ENCODE measurements at regions not wholly inside any gene's neighbourhood (a gene's known extent, or its start where the extent isn't known, plus 50 kb on each side); places are given as distances from the start of the nearest gene placed in this dataset.

DNA sequence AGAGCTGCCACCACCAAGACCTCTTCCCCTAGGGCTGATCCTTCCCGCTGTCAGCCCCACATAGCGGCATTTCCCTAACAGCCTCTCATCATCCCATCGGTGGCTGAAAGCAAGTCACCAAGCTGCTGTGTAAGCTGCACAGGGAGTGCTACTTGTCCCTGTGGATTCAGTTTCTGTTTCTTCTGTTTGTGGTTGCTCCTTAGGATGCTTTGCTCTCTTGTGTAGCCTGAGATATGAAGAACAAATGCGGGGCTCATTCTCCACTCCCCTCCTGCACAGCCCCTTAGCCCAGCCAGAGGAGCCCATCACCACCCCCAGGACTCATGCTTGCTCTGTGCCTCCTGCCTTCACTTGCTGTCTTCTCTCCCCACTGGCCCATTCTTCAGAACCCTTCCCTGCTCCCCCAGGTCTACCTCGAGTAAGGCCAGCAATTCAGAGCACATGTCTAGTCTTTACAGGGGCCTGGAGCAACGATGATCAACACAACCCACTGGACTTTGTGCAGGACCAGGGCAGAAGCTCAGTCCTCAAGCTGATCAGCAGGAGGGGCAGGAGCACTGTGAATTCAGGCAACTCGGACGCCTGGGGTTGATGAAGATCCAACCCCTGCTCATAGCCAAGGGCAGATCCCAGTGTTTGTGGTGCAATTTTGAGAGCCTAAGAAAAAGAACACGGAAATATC lies 82.6 kb upstream of the GALNT2 start:
- Histone ChIP-seq H3K27me3 (no peaks in the 10 kb centered on the region), H3K36me3 (no peaks in the 10 kb centered on the region), H3K9me3 (no peaks in the 10 kb centered on the region), H3K27ac (no peak overlapping the region), H3K4me3 (no peak overlapping the region), H3K4me1 (no peaks in the 10 kb centered on the region)
- TF ChIP-seq, protein P1, sequence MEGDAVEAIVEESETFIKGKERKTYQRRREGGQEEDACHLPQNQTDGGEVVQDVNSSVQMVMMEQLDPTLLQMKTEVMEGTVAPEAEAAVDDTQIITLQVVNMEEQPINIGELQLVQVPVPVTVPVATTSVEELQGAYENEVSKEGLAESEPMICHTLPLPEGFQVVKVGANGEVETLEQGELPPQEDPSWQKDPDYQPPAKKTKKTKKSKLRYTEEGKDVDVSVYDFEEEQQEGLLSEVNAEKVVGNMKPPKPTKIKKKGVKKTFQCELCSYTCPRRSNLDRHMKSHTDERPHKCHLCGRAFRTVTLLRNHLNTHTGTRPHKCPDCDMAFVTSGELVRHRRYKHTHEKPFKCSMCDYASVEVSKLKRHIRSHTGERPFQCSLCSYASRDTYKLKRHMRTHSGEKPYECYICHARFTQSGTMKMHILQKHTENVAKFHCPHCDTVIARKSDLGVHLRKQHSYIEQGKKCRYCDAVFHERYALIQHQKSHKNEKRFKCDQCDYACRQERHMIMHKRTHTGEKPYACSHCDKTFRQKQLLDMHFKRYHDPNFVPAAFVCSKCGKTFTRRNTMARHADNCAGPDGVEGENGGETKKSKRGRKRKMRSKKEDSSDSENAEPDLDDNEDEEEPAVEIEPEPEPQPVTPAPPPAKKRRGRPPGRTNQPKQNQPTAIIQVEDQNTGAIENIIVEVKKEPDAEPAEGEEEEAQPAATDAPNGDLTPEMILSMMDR (IDR thresholded peaks at IDR 0.05), result no peak
- intact Hi-C loops (cut with DNase I), result no loop called here
- ATAC-seq (no peak), DNase-seq (no peak)

- DNase-seq (no peak), ATAC-seq (no peak)
Measured at GRCh38 chr1:229984992-229985612, 81.9 kb upstream of the GALNT2 start.

DNA sequence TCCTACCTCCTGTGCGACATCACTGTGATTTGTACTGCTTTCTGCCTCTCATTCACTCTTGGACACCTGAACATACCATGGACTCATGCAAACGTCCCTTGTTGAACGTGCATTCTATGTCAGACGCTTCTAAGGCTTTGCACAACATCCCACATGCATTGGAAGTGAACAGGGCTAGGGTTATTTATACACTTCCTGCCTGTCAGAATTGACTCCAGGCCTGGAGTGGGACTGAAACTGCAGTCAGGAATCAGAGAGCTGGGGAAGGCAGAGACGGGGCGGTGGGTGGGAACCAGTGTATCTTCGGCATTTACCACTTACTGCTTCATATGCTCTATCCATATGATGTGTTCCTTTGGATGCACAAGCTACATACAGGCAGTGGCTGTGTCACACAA lies 81.4 kb upstream of the GALNT2 start:
- TF ChIP-seq, protein P1 (IDR thresholded peaks at IDR 0.05), result no peak
- no peak for ATAC-seq
- no peak for DNase-seq
- H3K27me3 ChIP-seq, result no peaks in the 10 kb centered on the region
- no peaks in the 10 kb centered on the region for H3K9me3 ChIP-seq
- no peak overlapping the region for H3K27ac ChIP-seq
- intact Hi-C loops (cut with DNase I), result no loop called here
- H3K4me1 ChIP-seq, result no peaks in the 10 kb centered on the region
- no peak overlapping the region for H3K4me3 ChIP-seq
- no peaks in the 10 kb centered on the region for H3K36me3 ChIP-seq

More at GRCh38 chr1:229984992-229985612, 81.9 kb upstream of the GALNT2 start:
- Histone ChIP-seq H3K9me3 (no peaks in the 10 kb centered on the region), H3K4me3 (no peak overlapping the region), H3K27me3 (no peaks in the 10 kb centered on the region), H3K27ac (no peak overlapping the region), H3K36me3 (no peaks in the 10 kb centered on the region), H3K4me1 (no peaks in the 10 kb centered on the region)
- intact Hi-C loops (cut with DNase I), result no loop called here
- TF ChIP-seq, protein P1 (IDR thresholded peaks at IDR 0.05), result no peak

- Histone ChIP-seq H3K4me1 (no peaks in the 10 kb centered on the region), H3K36me3 (no peaks in the 10 kb centered on the region), H3K4me3 (no peak overlapping the region), H3K27ac (no peak overlapping the region), H3K9me3 (no peaks in the 10 kb centered on the region), H3K27me3 (no peaks in the 10 kb centered on the region)
- TF ChIP-seq, protein P1 (IDR thresholded peaks at IDR 0.05), result no peak
- intact Hi-C loops (cut with DNase I), result no loop called here
- ATAC-seq (no peak), DNase-seq (no peak)
Measured at GRCh38 chr1:229986737-229987337, 80.2 kb upstream of the GALNT2 start.

- TF ChIP-seq, protein P1 (IDR thresholded peaks at IDR 0.05), result no peak
- intact Hi-C loops (cut with DNase I), result no loop called here
- Histone ChIP-seq H3K27me3 (no peaks in the 10 kb centered on the region), H3K4me1 (no peaks in the 10 kb centered on the region), H3K36me3 (no peaks in the 10 kb centered on the region), H3K27ac (no peak overlapping the region), H3K4me3 (no peak overlapping the region), H3K9me3 (no peaks in the 10 kb centered on the region)
- DNase-seq (no peak), ATAC-seq (no peak)
Measured at GRCh38 chr1:229987953-229988352, 79.1 kb upstream of the GALNT2 start.
